Bone marrow (tissue), 2 donors: ENCODE measurements at regions not wholly inside any gene's neighbourhood (a gene's known extent, or its start where the extent isn't known, plus 50 kb on each side); places are given as distances from the start of the nearest gene placed in this dataset.
"Not testable (repeated sequence)": the region's sequence is repeated elsewhere in the genome, so short reads cannot be mapped to it uniquely, and the experiment has no call there.

Experiments used
- DNase-seq, 2 donors: peaks; one replicate each; lab custom pipeline; 2025; lab: John Stamatoyannopoulos, UW

- no peak for DNase-seq
These were observed 171.5 kb downstream of the EVA1A start for GRCh38 chr2:75389271-75389670.

GRCh38 chr2:75381032-75381431 is 179.7 kb downstream of the EVA1A start:
- DNase-seq = no peak

- no peak for DNase-seq
These were observed 180.3 kb upstream of the TACR1 start for GRCh38 chr2:75379476-75380210.

GRCh38 chr2:75375646-75376582 is 176.6 kb upstream of the TACR1 start:
- DNase-seq = no peak

- DNase-seq = not testable (repeated sequence)
These were observed 175.2 kb upstream of the TACR1 start for GRCh38 chr2:75374414-75374957.

- no peak for DNase-seq
These were observed 168.1 kb upstream of the TACR1 start for GRCh38 chr2:75367401-75367800.

GRCh38 chr2:75361486-75361885 is 162.2 kb upstream of the TACR1 start:
- DNase-seq = no peak

- no peak for DNase-seq
These were observed 161.6 kb upstream of the TACR1 start for GRCh38 chr2:75360945-75361344.

- no peak for DNase-seq
These were observed 157.5 kb upstream of the TACR1 start for GRCh38 chr2:75356865-75357264.

GRCh38 chr2:75353131-75353530 is 153.8 kb upstream of the TACR1 start:
- DNase-seq = no peak

- DNase-seq = no peak
These were observed 149.0 kb upstream of the TACR1 start for GRCh38 chr2:75348307-75348706.

- no peak for DNase-seq
These were observed 144.8 kb upstream of the TACR1 start for GRCh38 chr2:75344146-75344545.

GRCh38 chr2:75342504-75343175 is 143.3 kb upstream of the TACR1 start:
- DNase-seq = no peak

GRCh38 chr2:75340560-75340959 is 141.2 kb upstream of the TACR1 start:
- no peak for DNase-seq

- DNase-seq = no peak
These were observed 139.1 kb upstream of the TACR1 start for GRCh38 chr2:75338461-75338860.

- no peak for DNase-seq
These were observed 138.3 kb upstream of the TACR1 start for GRCh38 chr2:75337619-75338018.

- DNase-seq = no peak
These were observed 137.7 kb upstream of the TACR1 start for GRCh38 chr2:75337016-75337415.

GRCh38 chr2:75336451-75336850 is 137.1 kb upstream of the TACR1 start:
- no peak for DNase-seq

- DNase-seq = no peak
These were observed 134.8 kb upstream of the TACR1 start for GRCh38 chr2:75334076-75334475.

GRCh38 chr2:75333646-75334045 is 134.3 kb upstream of the TACR1 start:
- no peak for DNase-seq

- no peak for DNase-seq
These were observed 128.8 kb upstream of the TACR1 start for GRCh38 chr2:75328156-75328555.

GRCh38 chr2:75327334-75327733 is 128.0 kb upstream of the TACR1 start:
- no peak for DNase-seq
